MM.1S (cell line): ENCODE measurements at regions not wholly inside any gene's neighbourhood (a gene's known extent, or its start where the extent isn't known, plus 50 kb on each side); places are given as distances from the start of the nearest gene placed in this dataset.
"Not testable (repeated sequence)": the region's sequence is repeated elsewhere in the genome, so short reads cannot be mapped to it uniquely, and the experiment has no call there.

Experiments used
- DNase-seq: peaks from one replicate; pipeline ENCODE4 v3.0.0-alpha.2; 2015
- H2AFZ ChIP-seq: fragments of 300-600 bp; sonication (generic); 2 replicates; pipeline ENCODE4 v1.6.0; 2016; ENCODE audit warnings: antibody characterized with exemption, low read length
- H3F3A ChIP-seq: fragments of 300-600 bp; sonication (generic); 2 replicates; pipeline ENCODE4 v1.6.1; 2016; ENCODE audit warnings: mild to moderate bottlenecking, antibody characterized with exemption, low read length, moderate library complexity, mixed read lengths; ENCODE audit not compliant: insufficient read depth
- H3K27ac ChIP-seq: fragments of 300-600 bp; sonication (generic); 2 replicates; pipeline ENCODE4 v1.5.1; 2016; ENCODE audit warnings: mild to moderate bottlenecking, low read length
- H3K27me3 ChIP-seq: fragments of 300-600 bp; sonication (generic); replicated peaks from 2 replicates; pipeline ENCODE4 v1.6.0; 2016; ENCODE audit warnings: low read length; ENCODE audit not compliant: insufficient read depth
- H3K36me3 ChIP-seq: fragments of 300-600 bp; sonication (generic); replicated peaks from 2 replicates; pipeline ENCODE4 v1.6.1; 2016; ENCODE audit warnings: mild to moderate bottlenecking, low read length, mixed read lengths; ENCODE audit not compliant: insufficient read depth
- H3K4me1 ChIP-seq: fragments of 300-600 bp; sonication (generic); 2 replicates; pipeline ENCODE4 v1.6.1; 2016; ENCODE audit warnings: low read length, mixed read lengths
- H3K4me2 ChIP-seq: fragments of 300-600 bp; sonication (generic); 2 replicates; pipeline ENCODE4 v1.6.0; 2016; ENCODE audit warnings: low read depth, low read length
- H3K4me3 ChIP-seq: fragments of 300-600 bp; sonication (generic); 2 replicates; pipeline ENCODE4 v1.5.1; 2016; ENCODE audit warnings: low read length, mixed read lengths
- H3K79me2 ChIP-seq: fragments of 300-600 bp; sonication (generic); 2 replicates; pipeline ENCODE4 v1.6.1; 2016; ENCODE audit warnings: mixed run types, low read length, mixed read lengths
- H3K9ac ChIP-seq: fragments of 300-600 bp; sonication (generic); 2 replicates; pipeline ENCODE4 v1.6.1; 2016; ENCODE audit warnings: low read length, mixed read lengths
- H3K9me2 ChIP-seq: fragments of 300-600 bp; sonication (generic); replicated peaks from 2 replicates; pipeline ENCODE4 v1.6.1; 2016; ENCODE audit warnings: mild to moderate bottlenecking, low read length, mixed read lengths; ENCODE audit not compliant: insufficient read depth
- H3K9me3 ChIP-seq: fragments of 300-600 bp; sonication (generic); replicated peaks from 2 replicates; pipeline ENCODE4 v1.6.1; 2016; ENCODE audit warnings: mild to moderate bottlenecking, low read length, mixed read lengths; ENCODE audit not compliant: insufficient read depth
- H4K20me1 ChIP-seq: fragments of 300-600 bp; sonication (generic); 2 replicates; pipeline ENCODE4 v1.6.1; 2016; ENCODE audit warnings: mild to moderate bottlenecking, low read length, moderate library complexity, mixed read lengths; ENCODE audit not compliant: insufficient read depth
- EZH2 ChIP-seq: fragments of 300-600 bp; sonication (generic); optimal IDR thresholded peaks from 2 replicates; pipeline ENCODE3; 2017; ENCODE audit warnings: low read depth, mild to moderate bottlenecking, antibody characterized with exemption, low read length, mixed read lengths
- EZH2phosphoT487 ChIP-seq: fragments of 300-600 bp; sonication (generic); IDR thresholded peaks from 2 replicates; pipeline ENCODE4 v1.6.1; 2018; ENCODE audit warnings: antibody characterized with exemption, low read length
- TF ChIP-seq, protein P1 (sequence below): fragments of 300-600 bp; sonication (generic); IDR thresholded peaks from 2 replicates; pipeline ENCODE4 v1.5.1; 2016; ENCODE audit warnings: antibody characterized with exemption, low read length, mixed read lengths

- H3F3A ChIP-seq = peaks cover 10% of the 10 kb centered on the region
- no peaks in the 10 kb centered on the region for H3K36me3 ChIP-seq
- H3K9me2 ChIP-seq = no peaks in the 10 kb centered on the region
- H3K27ac ChIP-seq = peak overlapping the region; percentile 51; the same call in 1 of the 2 replicates
- H3K4me2 ChIP-seq = peak overlapping the region; percentile 55
- 0 out of 2 replicates have a peak overlapping the region, but pooled peaks have one; percentile 15 for H3K4me3 ChIP-seq
- H3K9me3 ChIP-seq = no peaks in the 10 kb centered on the region
- peak overlapping the region; percentile 24; the same call in 1 of the 2 replicates for H3K9ac ChIP-seq
- DNase-seq = peak; percentile 87
- TF ChIP-seq, protein P1, sequence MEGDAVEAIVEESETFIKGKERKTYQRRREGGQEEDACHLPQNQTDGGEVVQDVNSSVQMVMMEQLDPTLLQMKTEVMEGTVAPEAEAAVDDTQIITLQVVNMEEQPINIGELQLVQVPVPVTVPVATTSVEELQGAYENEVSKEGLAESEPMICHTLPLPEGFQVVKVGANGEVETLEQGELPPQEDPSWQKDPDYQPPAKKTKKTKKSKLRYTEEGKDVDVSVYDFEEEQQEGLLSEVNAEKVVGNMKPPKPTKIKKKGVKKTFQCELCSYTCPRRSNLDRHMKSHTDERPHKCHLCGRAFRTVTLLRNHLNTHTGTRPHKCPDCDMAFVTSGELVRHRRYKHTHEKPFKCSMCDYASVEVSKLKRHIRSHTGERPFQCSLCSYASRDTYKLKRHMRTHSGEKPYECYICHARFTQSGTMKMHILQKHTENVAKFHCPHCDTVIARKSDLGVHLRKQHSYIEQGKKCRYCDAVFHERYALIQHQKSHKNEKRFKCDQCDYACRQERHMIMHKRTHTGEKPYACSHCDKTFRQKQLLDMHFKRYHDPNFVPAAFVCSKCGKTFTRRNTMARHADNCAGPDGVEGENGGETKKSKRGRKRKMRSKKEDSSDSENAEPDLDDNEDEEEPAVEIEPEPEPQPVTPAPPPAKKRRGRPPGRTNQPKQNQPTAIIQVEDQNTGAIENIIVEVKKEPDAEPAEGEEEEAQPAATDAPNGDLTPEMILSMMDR = peak; percentile 99
- no peak for TF ChIP-seq EZH2
- no peaks in the 10 kb centered on the region for H4K20me1 ChIP-seq
- H3K4me1 ChIP-seq = peaks cover 31% of the 10 kb centered on the region
- no peaks in the 10 kb centered on the region for H3K27me3 ChIP-seq
- no peaks in the 10 kb centered on the region for H3K79me2 ChIP-seq
- H2AFZ ChIP-seq = peak overlapping the region; percentile 51
Measured at GRCh38 chr7:142482891-142483658, 225.2 kb upstream of the PRSS58 start.

- H3K4me1 ChIP-seq = peaks cover 43% of the 10 kb centered on the region
- TF ChIP-seq, protein P1 = peak; percentile 38
- TF ChIP-seq EZH2 = no peak
- 0 out of 2 replicates have a peak overlapping the region, but pooled peaks have one; percentile 51 for H2AFZ ChIP-seq
- H3K27ac ChIP-seq = no peak overlapping the region; the same call in 1 of the 2 replicates
- H3K4me3 ChIP-seq = no peak overlapping the region
- H3K9ac ChIP-seq = no peak overlapping the region
- no peaks in the 10 kb centered on the region for H3K9me3 ChIP-seq
- H3K9me2 ChIP-seq = no peaks in the 10 kb centered on the region
- no peaks in the 10 kb centered on the region for H3K27me3 ChIP-seq
- no peaks in the 10 kb centered on the region for H4K20me1 ChIP-seq
- no peaks in the 10 kb centered on the region for H3K36me3 ChIP-seq
- no peaks in the 10 kb centered on the region for H3K79me2 ChIP-seq
- peaks cover 12% of the 10 kb centered on the region for H3F3A ChIP-seq
- peak; percentile 38 for DNase-seq
- no peak overlapping the region for H3K4me2 ChIP-seq
Measured at GRCh38 chr7:142481548-142481947, 223.7 kb upstream of the PRSS58 start.

GRCh38 chr7:142478479-142479220 lies 220.8 kb upstream of the PRSS58 start:
- TF ChIP-seq, protein P1 = peak; percentile 96
- TF ChIP-seq EZH2phosphoT487 (no peak), EZH2 (no peak)
- peak overlapping the region; percentile 21; the same call in 1 of the 2 replicates for H2AFZ ChIP-seq
- peaks cover 12% of the 10 kb centered on the region for H3F3A ChIP-seq
- H3K9me2 ChIP-seq = no peaks in the 10 kb centered on the region
- H3K79me2 ChIP-seq = no peaks in the 10 kb centered on the region
- no peaks in the 10 kb centered on the region for H3K9me3 ChIP-seq
- H3K27me3 ChIP-seq = no peaks in the 10 kb centered on the region
- no peak overlapping the region; the same call in 1 of the 2 replicates for H3K4me2 ChIP-seq
- no peak overlapping the region for H3K4me3 ChIP-seq
- peaks cover 45% of the 10 kb centered on the region for H3K4me1 ChIP-seq
- H4K20me1 ChIP-seq = no peaks in the 10 kb centered on the region
- no peaks in the 10 kb centered on the region for H3K36me3 ChIP-seq
- H3K9ac ChIP-seq = no peak overlapping the region
- peak; percentile 76 for DNase-seq
- no peak overlapping the region for H3K27ac ChIP-seq

DNA sequence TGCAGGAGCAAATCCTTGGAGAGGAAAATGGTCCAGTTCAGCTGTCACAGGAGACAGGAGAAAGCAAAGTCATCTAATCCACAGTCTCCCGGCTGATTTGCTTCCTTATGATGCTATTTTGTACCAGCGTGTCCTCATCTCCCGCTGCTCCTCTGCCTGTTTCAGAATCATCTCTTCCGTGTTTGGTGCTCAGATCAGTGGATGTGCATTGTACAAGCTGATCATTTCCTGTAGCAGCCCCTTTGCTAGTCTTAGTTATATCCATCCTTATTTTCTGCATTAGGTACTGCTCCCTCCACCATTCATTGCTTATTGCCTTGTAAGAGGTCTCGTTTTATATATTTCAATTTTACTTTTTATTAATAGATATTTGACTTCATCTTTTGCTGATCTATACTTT lies 219.9 kb upstream of the PRSS58 start:
- H3K4me2 ChIP-seq = 0 out of 2 replicates have a peak overlapping the region, but pooled peaks have one; percentile 12
- not testable (repeated sequence) for H3F3A ChIP-seq, H3K79me2 ChIP-seq, H4K20me1 ChIP-seq, H3K27ac ChIP-seq, H3K9me2 ChIP-seq, H3K9ac ChIP-seq, H3K9me3 ChIP-seq, H3K27me3 ChIP-seq, H3K36me3 ChIP-seq, DNase-seq, H3K4me3 ChIP-seq
- peaks cover 49% of the 10 kb centered on the region for H3K4me1 ChIP-seq
- peak overlapping the region; percentile 28; the same call in 1 of the 2 replicates for H2AFZ ChIP-seq
